ENCODE measurements at regions not wholly inside any gene's neighbourhood (a gene's known extent, or its start where the extent isn't known, plus 50 kb on each side); places are given as distances from the start of the nearest gene placed in this dataset.
"Not testable (repeated sequence)": the region's sequence is repeated elsewhere in the genome, so short reads cannot be mapped to it uniquely, and the experiment has no call there.

GRCh38 chr6:128710315-128710714, 172.6 kb upstream of the LAMA2 start:
- Histone ChIP-seq H3K4me3 (replicated peaks; ENCODE audit: insufficient read depth, low read length) (no peak overlapping the region), H3K27me3 (ENCODE audit: insufficient read depth, poor library complexity, severe bottlenecking) (no peaks in the 10 kb centered on the region), H3K27ac (replicated peaks) (no peak overlapping the region)
- TF ChIP-seq SPI1 (IDR thresholded peaks at IDR 0.05; ENCODE audit: borderline replicate concordance, low read depth) (no peak), POLR2AphosphoS5 (IDR thresholded peaks at IDR 0.05; ENCODE audit: low read depth) (no peak), GABPA (IDR thresholded peaks at IDR 0.05; ENCODE audit: low read depth) (no peak), REST (IDR thresholded peaks at IDR 0.05; ENCODE audit: insufficient replicate concordance, low read depth) (no peak)
- TF ChIP-seq, protein P1, sequence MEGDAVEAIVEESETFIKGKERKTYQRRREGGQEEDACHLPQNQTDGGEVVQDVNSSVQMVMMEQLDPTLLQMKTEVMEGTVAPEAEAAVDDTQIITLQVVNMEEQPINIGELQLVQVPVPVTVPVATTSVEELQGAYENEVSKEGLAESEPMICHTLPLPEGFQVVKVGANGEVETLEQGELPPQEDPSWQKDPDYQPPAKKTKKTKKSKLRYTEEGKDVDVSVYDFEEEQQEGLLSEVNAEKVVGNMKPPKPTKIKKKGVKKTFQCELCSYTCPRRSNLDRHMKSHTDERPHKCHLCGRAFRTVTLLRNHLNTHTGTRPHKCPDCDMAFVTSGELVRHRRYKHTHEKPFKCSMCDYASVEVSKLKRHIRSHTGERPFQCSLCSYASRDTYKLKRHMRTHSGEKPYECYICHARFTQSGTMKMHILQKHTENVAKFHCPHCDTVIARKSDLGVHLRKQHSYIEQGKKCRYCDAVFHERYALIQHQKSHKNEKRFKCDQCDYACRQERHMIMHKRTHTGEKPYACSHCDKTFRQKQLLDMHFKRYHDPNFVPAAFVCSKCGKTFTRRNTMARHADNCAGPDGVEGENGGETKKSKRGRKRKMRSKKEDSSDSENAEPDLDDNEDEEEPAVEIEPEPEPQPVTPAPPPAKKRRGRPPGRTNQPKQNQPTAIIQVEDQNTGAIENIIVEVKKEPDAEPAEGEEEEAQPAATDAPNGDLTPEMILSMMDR (IDR thresholded peaks at IDR 0.05; ENCODE audit: insufficient read depth, low read length), result no peak
- no peak for DNase-seq (ENCODE audit: low read depth in 1 of 2, low spot score in 1 of 2)

GRCh38 chr6:128704601-128705000, 178.3 kb upstream of the LAMA2 start:
- no peak for TF ChIP-seq GABPA (IDR thresholded peaks at IDR 0.05; ENCODE audit: low read depth)
- TF ChIP-seq POLR2AphosphoS5 (IDR thresholded peaks at IDR 0.05; ENCODE audit: low read depth), result no peak
- TF ChIP-seq REST (IDR thresholded peaks at IDR 0.05; ENCODE audit: insufficient replicate concordance, low read depth), result no peak
- TF ChIP-seq, protein P1 (IDR thresholded peaks at IDR 0.05; ENCODE audit: insufficient read depth, low read length), result no peak
- no peak overlapping the region for H3K27ac ChIP-seq (replicated peaks)
- no peak for DNase-seq (ENCODE audit: low read depth in 1 of 2, low spot score in 1 of 2)
- H3K4me3 ChIP-seq (replicated peaks; ENCODE audit: insufficient read depth, low read length), result no peak overlapping the region
- no peaks in the 10 kb centered on the region for H3K27me3 ChIP-seq (ENCODE audit: insufficient read depth, poor library complexity, severe bottlenecking)

DNA sequence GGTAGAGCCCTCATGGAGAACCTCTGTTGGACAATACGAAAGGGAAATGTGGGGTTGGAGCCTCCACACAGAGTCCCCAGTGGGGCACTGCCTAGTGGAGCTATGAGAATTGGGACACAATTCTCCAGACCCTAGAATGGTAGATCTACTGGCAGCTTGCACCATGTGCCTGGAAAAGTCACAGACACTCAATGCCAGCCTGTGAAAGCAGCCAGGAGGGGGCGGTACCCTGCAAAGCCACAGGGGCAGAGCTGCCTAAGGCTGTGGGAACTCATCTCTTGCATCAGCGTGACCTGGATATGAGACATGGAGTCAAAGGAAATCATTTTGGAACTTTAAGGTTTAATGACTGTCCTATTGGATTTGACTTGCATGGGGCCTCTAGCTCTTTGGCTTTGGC, 179.1 kb upstream of the LAMA2 start:
- H3K27ac ChIP-seq (replicated peaks); H3K4me3 ChIP-seq (replicated peaks; ENCODE audit: insufficient read depth, low read length); DNase-seq (ENCODE audit: low read depth in 1 of 2, low spot score in 1 of 2); H3K27me3 ChIP-seq (ENCODE audit: insufficient read depth, poor library complexity, severe bottlenecking): not testable (repeated sequence)

- H3K27ac ChIP-seq (replicated peaks), result no peak overlapping the region
- DNase-seq (ENCODE audit: low read depth in 1 of 2, low spot score in 1 of 2), result no peak
- no peak for TF ChIP-seq REST (IDR thresholded peaks at IDR 0.05; ENCODE audit: insufficient replicate concordance, low read depth)
- TF ChIP-seq SPI1 (IDR thresholded peaks at IDR 0.05; ENCODE audit: borderline replicate concordance, low read depth), result no peak
- no peak for TF ChIP-seq POLR2AphosphoS5 (IDR thresholded peaks at IDR 0.05; ENCODE audit: low read depth)
- TF ChIP-seq, protein P1 (IDR thresholded peaks at IDR 0.05; ENCODE audit: insufficient read depth, low read length), result no peak
- TF ChIP-seq GABPA (IDR thresholded peaks at IDR 0.05; ENCODE audit: low read depth), result no peak
- H3K27me3 ChIP-seq (ENCODE audit: insufficient read depth, poor library complexity, severe bottlenecking), result no peaks in the 10 kb centered on the region
- no peak overlapping the region for H3K4me3 ChIP-seq (replicated peaks; ENCODE audit: insufficient read depth, low read length)
Observed at GRCh38 chr6:128696691-128697689, 176.6 kb upstream of the PTPRK start.
